NCI-H128 (cell line): ENCODE measurements at regions not wholly inside any gene's neighbourhood (a gene's known extent, or its start where the extent isn't known, plus 50 kb on each side); places are given as distances from the start of the nearest gene placed in this dataset.
"Not testable (repeated sequence)": the region's sequence is repeated elsewhere in the genome, so short reads cannot be mapped to it uniquely, and the experiment has no call there.

Experiments
- DNase-seq: peaks from one replicate; lab custom pipeline; 2025; ENCODE audit not compliant: unreplicated experiment; lab: John Stamatoyannopoulos, UW

DNA sequence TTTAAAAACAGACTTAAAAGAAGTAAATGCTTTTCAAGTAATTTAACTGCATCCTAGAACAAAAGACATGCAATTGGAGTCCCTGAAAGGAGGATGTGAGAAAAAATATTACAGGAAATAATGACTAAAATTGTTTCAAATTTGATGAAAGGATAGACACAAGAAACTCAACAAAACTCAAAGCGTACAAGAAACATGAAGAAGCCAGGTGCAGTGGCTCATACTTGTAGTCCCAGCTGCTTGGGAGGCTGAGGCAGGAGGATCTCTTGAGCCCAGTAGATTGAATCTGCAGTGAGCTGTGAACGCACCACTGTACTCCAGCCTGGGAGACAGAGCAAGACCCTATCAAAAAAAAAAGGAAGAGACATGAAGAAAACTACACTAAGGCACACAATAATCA, 118.1 kb upstream of the SLC39A10 start:
- DNase-seq = no peak

DNA sequence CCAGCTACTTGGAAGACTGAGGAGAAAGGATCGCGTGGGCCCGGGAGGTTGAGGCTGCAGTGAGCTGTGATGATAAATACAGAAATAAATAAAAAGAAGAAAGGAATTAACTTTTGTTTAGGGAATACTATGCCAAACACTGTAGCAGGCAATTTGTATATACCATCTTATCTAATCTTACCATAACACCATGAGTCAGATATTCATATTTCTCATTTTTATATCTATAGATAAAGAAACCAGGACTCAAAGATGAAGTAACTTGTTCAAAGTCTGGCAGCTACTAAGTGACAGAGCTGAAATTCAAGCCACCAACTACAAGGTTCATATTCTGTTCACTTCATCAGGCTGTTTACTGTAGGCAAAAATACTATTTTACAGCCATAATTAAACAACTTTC, 119.2 kb upstream of the SLC39A10 start:
- no peak for DNase-seq

DNA sequence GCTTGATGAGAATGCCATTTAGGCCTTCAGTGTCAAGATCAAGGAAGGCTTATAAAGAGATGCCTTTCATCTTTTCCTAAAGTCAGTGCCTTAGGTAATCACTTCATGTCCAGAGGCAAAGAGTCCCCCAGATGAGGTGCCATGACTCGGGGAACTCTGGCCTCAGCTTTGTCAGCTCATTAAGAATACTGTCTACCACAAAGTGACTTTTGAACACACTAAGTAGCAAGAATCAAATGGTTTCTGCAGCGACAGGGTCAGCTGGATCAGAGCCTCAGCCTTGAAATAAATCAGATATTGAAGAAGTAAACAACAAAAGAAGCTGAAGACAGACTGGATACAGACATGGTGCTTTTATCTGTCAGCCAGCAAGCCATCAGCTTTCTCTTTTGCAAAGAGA, 120.1 kb upstream of the SLC39A10 start:
- no peak for DNase-seq

DNA sequence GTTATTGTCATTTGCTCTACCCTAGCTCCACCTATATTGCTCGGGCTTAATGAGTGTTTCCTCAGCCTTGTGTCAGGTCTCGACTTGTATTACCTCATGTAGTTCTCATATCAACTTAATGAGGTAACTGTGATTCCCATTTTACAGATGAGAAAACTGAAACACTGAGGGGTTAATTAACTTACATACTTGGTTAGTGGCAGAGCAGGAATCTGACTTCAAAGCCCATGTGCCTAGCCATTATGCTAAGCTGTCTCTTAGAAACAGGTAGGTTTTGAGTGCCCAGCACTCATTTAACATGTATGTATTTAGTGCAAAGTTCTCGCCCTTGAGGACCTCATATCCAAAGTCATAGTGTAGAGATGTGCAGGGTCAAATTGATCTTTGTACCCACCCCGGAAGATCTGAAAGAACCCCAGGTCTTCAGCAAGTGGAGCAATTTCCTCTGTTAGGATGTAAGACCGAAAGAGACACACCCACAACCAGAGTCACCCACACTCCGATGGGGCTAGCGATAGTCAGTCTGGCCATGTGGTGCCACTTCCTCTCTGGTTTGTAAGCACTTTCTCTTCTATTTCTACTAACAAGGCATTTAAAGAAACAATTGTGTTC, 121.0 kb upstream of the SLC39A10 start:
- no peak for DNase-seq

DNA sequence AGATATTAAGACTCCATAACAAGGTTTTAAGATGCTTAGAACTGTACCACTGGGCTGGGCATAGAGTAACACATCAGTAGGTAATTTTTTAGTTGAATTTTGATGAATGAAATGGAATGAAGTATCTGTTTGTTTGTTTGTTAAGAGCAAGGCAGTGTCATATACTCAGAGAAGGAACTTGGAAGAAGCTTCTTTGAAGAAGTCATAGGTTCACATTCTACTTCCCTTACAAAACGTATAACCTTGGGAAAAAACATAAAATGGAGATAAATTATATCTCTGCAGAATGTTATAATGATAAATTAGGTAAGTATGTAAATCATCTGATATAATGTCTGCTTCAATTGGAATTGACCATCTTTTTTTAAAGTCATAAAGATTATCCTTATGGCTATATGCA, 122.1 kb upstream of the SLC39A10 start:
- no peak for DNase-seq

DNA sequence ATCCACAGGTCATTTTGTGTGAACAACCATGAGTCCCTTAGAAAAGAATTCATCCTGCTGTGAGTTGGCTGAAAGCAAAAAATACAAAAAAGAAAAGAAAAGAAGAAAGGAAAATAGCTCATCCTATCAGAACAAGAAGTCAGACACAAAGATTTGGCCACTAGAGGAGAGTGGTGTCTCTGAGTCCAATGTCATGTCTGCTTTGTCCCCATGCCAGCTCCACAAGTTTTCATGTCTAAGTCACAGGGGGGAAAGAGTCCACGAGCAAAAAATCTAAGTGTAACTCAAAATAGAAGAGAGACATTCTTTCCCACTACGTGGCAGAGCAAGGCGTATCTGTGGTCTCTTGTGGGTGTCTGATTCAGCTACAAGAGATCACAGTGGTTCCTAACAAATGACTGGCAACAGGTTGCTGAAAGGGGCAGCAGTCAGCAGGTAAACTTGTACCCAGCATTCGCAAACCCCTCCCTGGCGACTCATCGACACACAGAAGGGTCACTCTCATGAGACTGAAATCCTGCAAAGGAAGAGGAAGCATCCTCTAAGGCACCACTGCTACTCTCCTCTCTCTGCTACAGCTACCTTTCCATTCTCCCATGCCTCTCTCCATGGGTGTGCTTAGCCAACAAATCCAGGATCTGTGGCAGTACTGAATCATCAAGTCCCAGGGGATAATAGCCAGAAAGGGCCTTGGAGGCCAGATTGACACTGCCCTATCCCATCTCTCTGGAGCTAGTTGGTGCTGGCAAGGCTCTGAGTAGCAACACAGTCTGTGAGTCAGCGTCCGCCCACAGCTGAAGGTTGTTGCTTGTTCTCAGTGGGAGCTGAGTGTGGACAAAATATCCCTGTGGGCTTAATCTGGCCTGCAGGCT, 123.0 kb upstream of the SLC39A10 start:
- no peak for DNase-seq

DNA sequence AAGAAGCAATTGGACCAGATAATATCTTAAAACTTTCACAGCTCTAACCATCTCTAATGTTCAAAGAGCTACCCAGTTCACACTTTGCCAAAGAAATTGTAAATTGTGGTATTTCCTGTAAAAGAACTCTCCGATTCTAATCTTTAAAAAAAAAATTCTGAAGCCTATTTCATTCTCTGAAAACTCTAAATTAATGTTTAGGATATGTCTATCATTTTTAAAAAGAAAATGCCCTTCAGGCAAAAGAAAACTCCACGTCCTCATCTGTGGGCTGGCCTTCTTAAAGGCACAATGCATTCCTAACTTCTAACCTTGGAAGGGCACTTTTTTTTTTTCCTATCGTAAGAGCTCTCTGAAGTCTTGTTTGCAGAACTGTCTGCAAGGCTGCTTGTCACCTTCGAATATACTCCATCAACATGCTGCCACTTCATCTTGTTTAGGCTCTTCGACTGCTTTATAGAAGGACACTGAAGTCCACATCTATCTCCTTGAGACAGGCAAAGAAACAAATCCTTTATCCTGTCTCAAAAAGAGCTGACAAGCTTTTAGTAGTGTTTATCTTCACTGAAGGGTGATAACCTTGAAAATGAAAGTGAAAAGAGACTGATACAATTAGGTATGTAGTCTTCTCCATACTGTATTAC, 124.3 kb upstream of the SLC39A10 start:
- DNase-seq = no peak

DNA sequence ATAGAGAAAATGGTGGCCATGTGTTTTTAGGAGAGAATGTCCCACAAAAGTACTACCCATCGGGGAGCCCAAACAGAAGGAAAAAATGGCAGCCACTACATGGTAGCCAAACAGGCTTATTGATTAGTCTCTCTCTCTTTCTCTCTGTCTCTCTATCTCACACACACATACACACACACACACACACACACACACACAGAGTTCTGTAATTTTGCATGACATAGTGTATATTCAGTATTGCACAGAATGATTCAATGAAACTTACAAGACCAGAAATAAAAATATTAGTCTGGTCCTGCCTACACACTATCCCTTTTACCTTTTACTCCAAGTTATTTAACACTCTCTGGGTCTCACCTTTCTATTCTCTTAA, 124.8 kb upstream of the SLC39A10 start:
- no peak for DNase-seq

DNA sequence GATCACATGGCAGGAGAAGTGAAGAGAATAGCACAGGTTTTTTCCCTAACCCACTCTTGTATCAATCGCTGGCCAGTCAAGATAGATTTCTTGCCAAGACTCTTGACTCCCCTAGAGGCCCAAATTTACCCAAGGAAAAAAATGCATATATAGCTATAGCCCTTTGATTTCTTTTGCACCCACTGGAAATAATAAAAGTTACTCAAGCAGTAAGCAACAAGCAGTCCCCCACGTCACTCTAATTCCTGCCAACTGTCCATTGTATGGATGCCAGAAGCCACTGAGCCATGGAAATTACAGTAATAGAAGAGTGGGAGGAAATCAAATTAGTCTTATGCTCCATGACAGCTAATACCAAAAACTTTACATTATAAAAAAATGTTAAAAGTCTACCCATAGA, 125.3 kb upstream of the SLC39A10 start:
- no peak for DNase-seq

DNA sequence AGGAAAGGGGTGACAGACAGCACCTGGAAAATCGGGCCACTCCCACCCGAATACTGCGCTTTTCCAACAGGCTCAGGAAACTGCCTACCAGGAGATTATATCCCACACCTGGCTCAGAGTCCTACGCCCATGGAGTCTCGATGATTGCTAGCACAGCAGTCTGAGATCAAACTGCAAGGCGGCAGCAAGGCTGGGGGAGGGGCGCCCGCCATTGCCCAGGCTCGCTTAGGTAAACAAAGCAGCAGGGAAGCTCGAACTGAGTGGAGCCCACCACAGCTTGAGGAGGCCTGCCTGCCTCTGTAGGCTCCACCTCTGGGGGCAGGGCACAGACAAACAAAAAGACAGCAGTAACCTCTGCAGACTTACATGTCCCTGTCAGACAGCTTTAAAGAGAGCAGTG, 133.8 kb upstream of the SLC39A10 start:
- DNase-seq = not testable (repeated sequence)

DNA sequence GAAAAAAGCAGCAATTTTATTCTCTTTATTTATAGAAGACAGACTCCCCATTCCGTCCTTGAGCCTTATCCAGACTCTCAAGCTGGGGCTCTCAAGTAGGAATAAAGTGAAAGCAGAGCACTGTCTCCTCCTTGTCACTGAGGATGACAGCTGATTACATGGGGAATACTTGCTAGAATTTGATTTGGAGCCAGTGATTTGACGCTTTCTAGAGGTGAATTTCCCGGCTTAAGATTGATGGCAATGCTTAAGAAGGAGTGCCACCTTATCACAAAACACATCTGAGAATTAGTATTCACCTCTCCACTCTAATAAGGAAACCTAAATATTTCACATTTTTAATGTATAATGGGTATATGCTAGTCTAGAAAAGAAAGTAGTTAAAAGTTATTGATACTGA, 135.4 kb upstream of the SLC39A10 start:
- no peak for DNase-seq

DNA sequence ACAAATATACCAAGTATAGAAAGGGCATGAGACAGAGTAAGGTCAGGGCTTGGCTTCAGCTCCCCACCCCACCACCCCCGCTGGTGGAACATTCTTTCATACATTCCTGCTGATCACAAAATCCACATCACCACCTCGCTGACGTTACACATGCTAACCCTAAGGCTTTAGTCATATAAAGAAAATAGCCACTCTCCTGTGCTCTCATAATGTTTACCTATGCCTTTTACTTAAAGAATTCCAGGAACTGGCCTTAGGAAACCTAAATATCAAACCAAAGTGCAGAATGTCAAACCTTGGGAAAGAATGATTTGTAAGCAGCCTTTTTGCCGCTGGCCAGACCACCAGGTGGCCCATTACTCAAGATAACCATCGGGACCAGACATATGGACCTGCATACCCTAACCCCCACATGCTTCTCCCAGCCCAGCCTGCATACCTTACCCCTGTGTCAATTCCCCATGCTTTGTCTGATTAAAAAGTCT, 136.3 kb upstream of the SLC39A10 start:
- DNase-seq = no peak

DNA sequence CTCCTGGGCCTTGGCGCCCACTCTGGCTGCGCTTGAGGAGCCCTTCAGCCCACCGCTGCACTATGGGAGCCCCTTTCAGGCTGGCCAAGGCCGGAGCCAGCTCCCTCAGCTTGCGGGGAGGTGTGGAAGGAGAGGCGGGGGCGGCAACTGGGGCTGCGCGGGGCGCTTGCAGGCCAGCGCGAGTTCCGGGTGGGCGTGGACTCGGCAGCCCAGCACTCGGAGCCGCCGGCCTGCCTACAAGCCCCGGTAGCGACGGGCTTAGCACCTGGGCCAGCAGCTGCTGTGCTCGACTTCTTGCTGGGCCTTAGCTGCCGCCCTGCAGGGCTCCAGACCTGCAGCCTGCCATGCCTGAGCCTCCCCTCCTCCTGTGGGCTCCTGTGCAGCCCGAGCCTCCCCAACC, 141.5 kb upstream of the SLC39A10 start:
- DNase-seq = no peak

DNA sequence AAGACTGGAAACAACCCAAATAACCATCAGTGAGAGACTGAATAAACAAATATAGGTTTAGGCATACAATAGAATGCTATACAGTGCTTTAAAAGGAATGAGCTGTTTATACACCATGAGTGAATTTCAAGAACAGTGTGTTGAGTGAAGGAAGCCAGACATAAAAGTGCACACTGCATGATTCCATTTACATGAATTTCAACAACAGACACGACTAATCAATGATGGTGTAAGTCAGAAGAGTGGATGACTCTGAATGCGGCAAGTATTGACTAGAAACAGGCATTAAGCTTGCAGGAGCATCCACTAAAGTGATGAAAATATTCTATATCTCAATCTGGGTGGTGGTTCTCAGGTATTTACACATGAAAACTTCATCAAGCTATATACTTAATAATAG, 142.7 kb upstream of the SLC39A10 start:
- no peak for DNase-seq

DNA sequence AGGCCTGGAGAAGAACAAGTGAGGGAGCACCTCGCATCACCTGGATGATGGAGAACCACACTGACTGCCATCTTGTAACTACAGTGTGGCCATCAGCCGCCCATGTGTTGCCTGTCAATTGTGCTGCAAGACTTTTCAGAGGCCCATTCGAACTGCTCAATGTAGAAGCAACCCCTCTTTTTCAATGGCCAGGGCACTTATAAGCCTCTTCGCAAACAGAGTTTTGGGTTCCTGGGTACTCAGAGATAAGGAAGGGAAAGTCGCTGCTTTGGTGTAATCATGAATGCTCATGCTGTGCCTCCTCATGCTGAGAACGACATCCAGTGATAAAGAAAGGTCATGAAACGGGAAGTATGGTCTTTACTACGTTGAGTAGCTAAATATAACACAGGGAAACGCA, 143.9 kb upstream of the SLC39A10 start:
- DNase-seq = no peak

DNA sequence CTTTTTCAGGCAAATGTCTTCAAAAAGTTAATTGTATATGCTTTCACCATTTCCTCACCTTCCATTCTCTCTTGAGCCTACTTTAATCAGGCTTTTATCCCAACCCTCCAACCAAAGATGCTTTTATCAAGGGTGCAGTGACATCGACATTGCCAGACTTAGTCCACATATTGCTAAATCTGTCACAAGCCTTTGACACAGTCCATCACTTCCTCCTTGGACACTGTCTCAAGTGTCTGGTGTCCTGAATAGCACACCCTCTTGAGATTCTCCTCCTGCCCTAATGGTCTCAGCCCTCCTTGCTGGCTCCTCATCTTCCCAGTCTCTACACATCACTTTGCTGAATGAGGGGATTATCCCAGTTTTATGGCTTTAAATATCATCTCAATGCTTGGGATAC, 147.5 kb upstream of the SLC39A10 start:
- DNase-seq = no peak

DNA sequence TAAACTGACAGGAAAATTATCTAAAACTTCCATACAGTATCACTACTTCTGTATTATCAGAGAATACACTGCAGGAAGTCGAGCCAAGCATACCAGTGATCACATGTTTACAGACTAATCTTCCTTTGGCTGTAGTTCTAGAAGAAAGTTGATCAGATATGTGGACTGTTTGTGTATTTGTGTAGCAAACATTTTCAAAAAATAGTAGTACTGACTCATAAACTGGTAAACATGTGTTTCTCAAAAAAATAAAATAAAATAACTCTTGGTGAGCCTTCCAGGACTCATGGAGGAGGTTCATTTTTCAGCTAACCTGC, 148.9 kb upstream of the SLC39A10 start:
- DNase-seq = no peak

DNA sequence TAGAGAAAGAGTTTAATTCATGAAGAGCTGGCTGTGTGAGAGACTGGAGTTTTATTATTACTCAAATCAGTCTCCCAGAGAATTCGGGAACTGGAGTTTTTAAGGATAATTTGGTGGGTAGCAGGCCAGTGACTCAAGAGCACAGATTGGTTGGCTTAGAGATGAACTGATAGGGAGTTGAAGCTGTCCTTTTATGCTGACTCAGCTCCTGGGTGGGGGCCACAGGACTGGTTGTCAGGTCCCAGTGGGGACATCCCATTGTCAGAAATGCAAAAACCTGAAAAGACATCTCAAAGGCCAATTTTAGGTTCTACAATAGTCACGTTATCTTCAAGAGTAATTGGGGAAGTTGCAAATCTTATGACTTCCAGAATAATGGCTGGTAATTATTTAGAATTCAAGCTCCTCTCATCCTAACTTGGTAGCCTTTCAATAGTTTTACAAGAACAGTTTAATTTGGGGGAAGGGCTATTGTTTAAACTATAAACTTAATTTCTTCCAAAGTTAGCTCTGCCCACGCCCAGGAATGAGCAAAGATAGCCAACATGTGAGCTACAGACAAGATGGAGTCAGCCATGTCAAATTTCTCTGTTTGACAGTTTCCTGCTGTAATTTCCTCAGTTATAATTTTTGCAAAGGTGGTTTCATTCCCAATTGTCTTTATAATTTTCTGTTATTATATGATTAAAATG, 149.4 kb upstream of the SLC39A10 start:
- DNase-seq = no peak

DNA sequence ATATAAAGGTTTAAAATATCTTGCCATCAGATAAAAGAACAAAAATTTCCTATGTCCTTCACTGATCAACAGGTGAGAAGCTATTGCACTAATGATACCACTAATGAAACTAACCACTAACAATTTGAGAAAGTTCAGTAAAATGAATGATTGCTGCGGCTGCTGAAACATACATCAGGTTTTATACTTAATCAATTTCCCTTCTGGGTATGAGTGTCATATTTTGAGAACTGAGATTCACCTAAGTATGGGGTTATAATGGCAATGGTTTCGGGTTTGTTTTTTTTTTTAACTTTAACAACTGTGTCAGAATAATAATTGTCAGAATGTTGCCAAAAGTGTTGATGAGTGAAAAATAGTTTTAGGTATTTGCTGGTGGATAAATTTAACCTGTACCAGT, 151.3 kb upstream of the SLC39A10 start:
- DNase-seq = no peak

DNA sequence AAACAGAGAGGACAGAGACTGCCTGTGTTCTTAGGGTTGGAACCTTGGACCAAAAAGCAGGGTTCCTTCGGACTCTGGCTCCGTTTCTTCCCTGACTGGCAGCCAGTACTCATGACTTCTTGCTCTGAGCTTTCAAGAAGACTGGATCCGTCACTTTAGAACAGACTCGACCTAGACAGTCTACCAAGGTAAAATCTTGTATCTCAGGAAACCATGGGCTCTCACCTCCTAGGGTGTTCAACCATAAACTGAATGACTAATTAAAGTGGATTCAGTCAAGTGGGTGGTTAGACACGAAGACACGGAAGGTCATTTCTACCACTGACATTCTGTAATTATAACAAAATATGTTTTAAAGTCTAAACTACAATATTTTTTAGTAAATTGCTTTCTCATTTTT, 153.8 kb upstream of the SLC39A10 start:
- DNase-seq = no peak

DNA sequence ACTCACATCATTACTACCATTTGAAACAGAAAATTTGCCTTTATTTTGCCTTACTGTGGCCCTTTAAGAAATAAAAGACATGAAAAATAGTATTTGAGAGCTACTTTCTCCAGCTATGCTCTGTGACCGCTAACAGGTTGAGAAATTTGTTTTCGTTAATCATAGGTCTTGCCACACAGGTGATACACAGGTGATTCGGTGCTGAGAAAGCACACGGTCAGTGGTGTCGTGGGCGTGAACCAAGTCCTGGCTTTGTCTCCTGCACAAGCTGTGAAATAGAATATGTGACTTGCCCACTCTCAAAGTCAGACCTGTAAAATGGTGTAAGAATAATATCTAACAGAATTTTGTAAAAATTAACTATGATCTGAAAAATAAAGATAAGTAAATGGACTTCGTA, 155.3 kb upstream of the SLC39A10 start:
- no peak for DNase-seq

DNA sequence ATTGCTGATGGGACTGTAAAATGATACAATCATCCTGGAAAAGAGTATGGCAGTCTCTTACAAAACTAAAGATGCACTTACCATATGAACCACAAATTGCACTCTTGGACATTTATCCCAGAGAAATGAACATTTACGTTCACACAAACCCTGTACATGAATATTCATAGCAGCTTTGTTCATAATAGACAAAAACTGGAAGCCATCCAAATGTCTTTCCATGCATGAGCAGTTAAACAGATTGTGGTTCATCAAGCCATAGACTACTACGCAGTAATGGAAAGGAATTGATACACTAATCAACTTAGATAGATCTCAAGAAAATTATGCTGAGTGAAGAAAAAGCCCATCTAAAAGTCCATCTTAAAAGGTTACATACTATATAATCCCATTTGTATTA, 156.1 kb upstream of the SLC39A10 start:
- no peak for DNase-seq
